ENCODE measurements at regions not wholly inside any gene's neighbourhood (a gene's known extent, or its start where the extent isn't known, plus 50 kb on each side); places are given as distances from the start of the nearest gene placed in this dataset.

DNA sequence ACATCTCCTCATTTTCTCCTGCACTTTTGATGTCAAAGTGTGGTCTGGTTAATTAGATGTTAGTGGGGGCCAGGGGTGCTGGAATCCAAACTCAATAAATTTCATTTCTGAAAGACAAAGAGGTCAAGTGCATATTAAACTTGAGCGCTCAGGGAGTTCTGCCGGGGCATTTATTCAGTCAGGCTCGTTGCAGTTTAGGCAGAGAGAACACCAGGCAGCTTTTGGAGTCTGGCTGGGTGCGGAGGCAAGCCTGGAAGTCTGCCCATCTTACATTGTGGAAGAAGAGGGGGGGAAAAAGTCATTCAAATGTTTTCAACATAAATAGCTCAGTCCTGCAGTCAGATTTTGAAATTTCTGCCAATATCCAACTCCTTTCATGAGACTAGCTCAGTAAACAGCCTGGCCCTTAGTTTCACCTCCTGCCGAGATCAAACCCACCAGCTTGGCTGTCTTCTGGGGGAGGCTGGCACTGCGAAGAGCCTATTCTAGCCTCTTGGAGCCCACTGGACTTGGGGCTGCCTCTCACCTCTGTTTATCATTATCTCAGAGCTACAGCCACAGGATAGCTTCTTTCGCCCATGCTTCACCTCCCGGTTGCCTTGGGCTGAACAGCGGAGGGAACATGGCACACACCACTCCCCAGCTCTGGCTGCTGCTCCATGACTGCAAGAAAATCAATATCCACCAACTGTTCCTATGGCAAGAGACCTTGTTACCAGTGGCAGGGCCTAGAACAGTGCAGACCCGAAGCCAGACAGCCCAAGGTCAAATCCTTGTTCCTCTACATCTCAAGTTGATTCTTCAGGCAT lies 177.4 kb upstream of the CDH5 start:
- intact Hi-C loops (cut with DNase I) = no loop called here
- no peaks in the 10 kb centered on the region for H3K9me3 ChIP-seq
- no peaks in the 10 kb centered on the region for H3K36me3 ChIP-seq
- H3K4me3 ChIP-seq (replicated peaks in 1 of 3) = no peak overlapping the region
- TF ChIP-seq POLR2A (IDR thresholded peaks at IDR 0.05) = no peak
- TF ChIP-seq, protein P1, sequence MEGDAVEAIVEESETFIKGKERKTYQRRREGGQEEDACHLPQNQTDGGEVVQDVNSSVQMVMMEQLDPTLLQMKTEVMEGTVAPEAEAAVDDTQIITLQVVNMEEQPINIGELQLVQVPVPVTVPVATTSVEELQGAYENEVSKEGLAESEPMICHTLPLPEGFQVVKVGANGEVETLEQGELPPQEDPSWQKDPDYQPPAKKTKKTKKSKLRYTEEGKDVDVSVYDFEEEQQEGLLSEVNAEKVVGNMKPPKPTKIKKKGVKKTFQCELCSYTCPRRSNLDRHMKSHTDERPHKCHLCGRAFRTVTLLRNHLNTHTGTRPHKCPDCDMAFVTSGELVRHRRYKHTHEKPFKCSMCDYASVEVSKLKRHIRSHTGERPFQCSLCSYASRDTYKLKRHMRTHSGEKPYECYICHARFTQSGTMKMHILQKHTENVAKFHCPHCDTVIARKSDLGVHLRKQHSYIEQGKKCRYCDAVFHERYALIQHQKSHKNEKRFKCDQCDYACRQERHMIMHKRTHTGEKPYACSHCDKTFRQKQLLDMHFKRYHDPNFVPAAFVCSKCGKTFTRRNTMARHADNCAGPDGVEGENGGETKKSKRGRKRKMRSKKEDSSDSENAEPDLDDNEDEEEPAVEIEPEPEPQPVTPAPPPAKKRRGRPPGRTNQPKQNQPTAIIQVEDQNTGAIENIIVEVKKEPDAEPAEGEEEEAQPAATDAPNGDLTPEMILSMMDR (IDR thresholded peaks at IDR 0.05) = no peak
- H3K27ac ChIP-seq = no peak overlapping the region
- no peak for DNase-seq
- 69% methylated on average over 10 of the region's 10 CpGs for WGBS, 2 donors
- peaks cover 0 to 5% of the 10 kb centered on the region in 2 donors for H3K4me1 ChIP-seq
- no peaks in the 10 kb centered on the region for H3K27me3 ChIP-seq

DNA sequence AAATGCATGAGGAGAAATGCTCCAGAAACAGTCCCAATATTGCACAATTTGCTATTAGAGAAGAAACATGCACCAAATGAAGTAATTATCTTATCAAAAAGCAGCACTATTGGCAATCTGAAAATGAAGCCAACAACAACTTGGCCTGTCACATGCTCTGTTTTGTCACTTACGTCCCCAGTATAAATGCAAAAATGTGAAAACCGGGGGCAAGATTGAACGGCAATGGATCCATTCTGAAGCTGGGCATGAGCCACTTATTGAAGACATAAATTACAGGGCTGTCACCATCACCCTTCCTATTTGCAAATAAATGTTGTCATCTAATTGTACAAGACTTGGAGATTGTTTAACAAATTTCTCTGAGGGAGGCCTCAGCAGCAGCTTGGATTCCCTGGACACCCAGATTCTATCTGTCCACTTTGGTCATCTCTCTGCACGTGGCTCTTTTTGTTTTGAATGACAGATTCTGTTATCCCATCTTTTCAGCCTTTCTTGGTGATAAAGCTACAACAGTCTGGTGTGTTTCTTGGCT lies 180.2 kb upstream of the CDH5 start:
- WGBS, 2 donors = 74 to 79% methylated on average over 4 of the region's 4 CpGs
- no peak for DNase-seq
- Histone ChIP-seq H3K27ac (no peak overlapping the region), H3K36me3 (no peaks in the 10 kb centered on the region), H3K27me3 (no peaks in the 10 kb centered on the region), H3K9me3 (no peaks in the 10 kb centered on the region), H3K4me3 (replicated peaks in 1 of 3) (no peak overlapping the region), H3K4me1 (peaks cover 0 to 5% of the 10 kb centered on the region in 2 donors)
- intact Hi-C loops (cut with DNase I) = no loop called here
- TF ChIP-seq, protein P1 (IDR thresholded peaks at IDR 0.05) = no peak
- no peak for TF ChIP-seq POLR2A (IDR thresholded peaks at IDR 0.05)

DNA sequence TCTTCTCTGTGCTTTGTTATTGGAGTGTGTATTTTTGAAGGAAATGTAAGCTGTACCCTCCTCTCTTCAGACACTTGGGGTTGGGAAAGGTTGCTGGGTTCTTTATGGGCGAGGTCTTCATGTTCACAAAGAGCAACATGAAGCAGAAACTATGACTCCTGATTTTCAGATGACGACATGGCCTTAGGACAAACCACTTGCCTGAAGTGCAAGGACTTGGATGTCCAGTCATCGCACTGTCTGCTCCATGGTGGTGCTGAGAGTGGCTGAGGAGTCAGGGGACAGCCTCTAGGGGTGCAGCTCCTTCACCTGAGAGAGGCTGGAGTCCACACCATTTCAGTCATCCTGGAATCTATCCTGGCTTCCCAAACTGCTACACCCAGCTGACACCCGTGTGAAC lies 183.9 kb upstream of the CDH5 start:
- no peaks in the 10 kb centered on the region for H3K27me3 ChIP-seq
- H3K4me1 ChIP-seq = no peaks in the 10 kb centered on the region
- H3K36me3 ChIP-seq = no peaks in the 10 kb centered on the region
- no peaks in the 10 kb centered on the region for H3K9me3 ChIP-seq
- no peak for DNase-seq
- no peak overlapping the region for H3K27ac ChIP-seq
- 80 to 83% methylated on average over 4 of the region's 4 CpGs for WGBS, 2 donors
- H3K4me3 ChIP-seq (replicated peaks in 1 of 3) = no peak overlapping the region
- intact Hi-C loops (cut with DNase I) = no loop called here
- TF ChIP-seq, protein P1 (IDR thresholded peaks at IDR 0.05) = no peak
- TF ChIP-seq POLR2A (IDR thresholded peaks at IDR 0.05) = no peak

DNA sequence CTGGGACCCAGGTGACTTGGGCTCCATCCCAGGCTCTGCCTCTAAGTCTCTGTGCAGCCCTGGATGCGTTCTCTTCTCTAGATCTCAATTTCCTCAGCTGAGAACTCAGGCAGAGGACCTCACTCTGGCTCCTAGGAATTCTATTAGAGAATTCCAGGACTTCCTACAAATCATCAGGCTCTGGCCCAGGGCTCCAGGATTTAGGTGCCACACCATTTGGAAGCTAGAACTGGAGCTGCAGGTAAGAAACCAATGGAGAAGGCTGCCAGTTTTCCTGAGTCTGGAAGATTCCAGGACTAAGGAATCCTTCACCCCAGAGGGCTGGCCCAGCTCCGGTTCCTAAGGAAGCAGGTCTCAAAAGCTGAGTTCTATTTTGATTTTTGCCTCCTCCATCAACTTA lies 189.8 kb upstream of the CDH5 start:
- H3K27me3 ChIP-seq = no peaks in the 10 kb centered on the region
- DNase-seq = no peak
- no peak overlapping the region for H3K27ac ChIP-seq
- TF ChIP-seq, protein P1 (IDR thresholded peaks at IDR 0.05) = no peak
- no peak for TF ChIP-seq POLR2A (IDR thresholded peaks at IDR 0.05)
- H3K36me3 ChIP-seq = no peaks in the 10 kb centered on the region
- no peaks in the 10 kb centered on the region for H3K4me1 ChIP-seq
- intact Hi-C loops (cut with DNase I) = no loop called here
- no peak overlapping the region for H3K4me3 ChIP-seq (replicated peaks in 1 of 3)
- H3K9me3 ChIP-seq = no peaks in the 10 kb centered on the region
- 91 to 97% methylated on average over 2 of the region's 2 CpGs for WGBS, 2 donors

DNA sequence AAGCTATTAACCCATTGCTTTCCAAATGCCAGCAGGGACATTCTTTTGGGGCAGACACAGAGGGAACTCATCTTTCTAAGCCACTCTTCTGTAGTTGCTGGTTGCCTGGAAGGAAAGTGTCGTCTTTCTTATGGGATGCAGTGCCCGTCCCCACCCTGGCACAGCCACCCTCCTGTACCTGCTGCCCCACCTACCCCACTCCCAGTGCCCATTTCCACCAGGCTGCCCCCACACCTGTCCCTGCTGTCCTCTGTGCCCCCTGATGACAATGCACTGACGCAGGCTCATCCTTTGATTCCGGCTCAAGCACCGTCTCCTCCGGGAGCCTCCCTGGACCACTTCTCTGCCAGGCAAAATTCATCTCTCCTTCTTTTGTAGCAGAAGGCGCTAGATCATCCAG lies 190.4 kb upstream of the CDH5 start:
- intact Hi-C loops (cut with DNase I) = no loop called here
- no peak overlapping the region for H3K27ac ChIP-seq
- H3K27me3 ChIP-seq = no peaks in the 10 kb centered on the region
- no peaks in the 10 kb centered on the region for H3K9me3 ChIP-seq
- no peak for DNase-seq
- TF ChIP-seq, protein P1 (IDR thresholded peaks at IDR 0.05) = no peak
- no peak for TF ChIP-seq POLR2A (IDR thresholded peaks at IDR 0.05)
- no peak overlapping the region for H3K4me3 ChIP-seq (replicated peaks in 1 of 3)
- WGBS, 2 donors = 91 to 97% methylated on average over 7 of the region's 7 CpGs
- no peaks in the 10 kb centered on the region for H3K36me3 ChIP-seq
- H3K4me1 ChIP-seq = no peaks in the 10 kb centered on the region
